ENCODE measurements at regions not wholly inside any gene's neighbourhood (a gene's known extent, or its start where the extent isn't known, plus 50 kb on each side); places are given as distances from the start of the nearest gene placed in this dataset.
"Not testable (repeated sequence)": the region's sequence is repeated elsewhere in the genome, so short reads cannot be mapped to it uniquely, and the experiment has no call there.

- peaks cover 0 to 13% (median 0%) of the 10 kb centered on the region in 3 donors for H3K9me3 ChIP-seq (ENCODE audit: control extremely low read depth in 1 of 3, control insufficient read depth in 2 of 3, insufficient read depth in 1 of 3, low read length in 2 of 3)
- intact Hi-C loops (cut with micrococcal nuclease); H3K27me3 Mint-ChIP-seq; H3K4me1 Mint-ChIP-seq; H3K27ac Mint-ChIP-seq; H3K4me3 Mint-ChIP-seq; H3K27ac ChIP-seq (ENCODE audit: low read length in 2 of 2); H3K4me2 ChIP-seq (replicated peaks; ENCODE audit: low read depth, low read length, poor library complexity, severe bottlenecking); H3K36me3 ChIP-seq (replicated peaks in 1 of 2; ENCODE audit: control extremely low read depth in 1 of 2, control insufficient read depth in 1 of 2, extremely low read depth in 1 of 2, insufficient read depth in 2 of 2, low read length in 1 of 2); CTCF ChIA-PET; H3K9me3 Mint-ChIP-seq (ENCODE audit: insufficient read depth); H3K4me1 ChIP-seq (ENCODE audit: control insufficient read depth in 2 of 2, insufficient read depth in 2 of 2, low read length in 2 of 2); DNase-seq; H3K4me3 ChIP-seq (ENCODE audit: control extremely low read depth in 1 of 5, extremely low read depth in 1 of 5, insufficient read depth in 1 of 5, low read depth in 2 of 5, low read length in 4 of 5); H3K9ac ChIP-seq (ENCODE audit: low read length); H4K20me1 ChIP-seq (ENCODE audit: control insufficient read depth, insufficient read depth, low read length, poor library complexity, severe bottlenecking); H2AFZ ChIP-seq (ENCODE audit: insufficient read depth, low read depth, low read length, poor library complexity, severe bottlenecking); ATAC-seq (ENCODE audit: low read depth); POLR2A ChIA-PET; H3K27me3 ChIP-seq (replicated peaks in 1 of 4; ENCODE audit: control extremely low read depth in 1 of 4, control insufficient read depth in 3 of 4, insufficient read depth in 4 of 4, low read length in 3 of 4); H3K79me2 ChIP-seq (ENCODE audit: control insufficient read depth, insufficient read depth, low read length): not testable (repeated sequence)
- WGBS (ENCODE audit: insufficient coverage) = 40% methylated on average over 1 of the region's 4 CpGs
Observed at GRCh38 chr21:9024006-9024767, 1497.2 kb upstream of the TPTE start.

GRCh38 chr21:9026729-9027416 is 1494.5 kb upstream of the TPTE start:
- H3K27ac ChIP-seq (ENCODE audit: low read length in 2 of 2); H4K20me1 ChIP-seq (ENCODE audit: control insufficient read depth, insufficient read depth, low read length, poor library complexity, severe bottlenecking); ATAC-seq (ENCODE audit: low read depth); H3K4me2 ChIP-seq (replicated peaks; ENCODE audit: low read depth, low read length, poor library complexity, severe bottlenecking); DNase-seq; H3K9ac ChIP-seq (ENCODE audit: low read length); H3K79me2 ChIP-seq (ENCODE audit: control insufficient read depth, insufficient read depth, low read length); POLR2A ChIA-PET; H3K9me3 Mint-ChIP-seq (ENCODE audit: insufficient read depth); H3K27me3 Mint-ChIP-seq; H3K27ac Mint-ChIP-seq; H3K27me3 ChIP-seq (replicated peaks in 1 of 4; ENCODE audit: control extremely low read depth in 1 of 4, control insufficient read depth in 3 of 4, insufficient read depth in 4 of 4, low read length in 3 of 4); H3K4me3 ChIP-seq (ENCODE audit: control extremely low read depth in 1 of 5, extremely low read depth in 1 of 5, insufficient read depth in 1 of 5, low read depth in 2 of 5, low read length in 4 of 5); CTCF ChIA-PET; H2AFZ ChIP-seq (ENCODE audit: insufficient read depth, low read depth, low read length, poor library complexity, severe bottlenecking); intact Hi-C loops (cut with micrococcal nuclease); H3K36me3 ChIP-seq (replicated peaks in 1 of 2; ENCODE audit: control extremely low read depth in 1 of 2, control insufficient read depth in 1 of 2, extremely low read depth in 1 of 2, insufficient read depth in 2 of 2, low read length in 1 of 2); H3K4me1 ChIP-seq (ENCODE audit: control insufficient read depth in 2 of 2, insufficient read depth in 2 of 2, low read length in 2 of 2); H3K4me3 Mint-ChIP-seq; H3K4me1 Mint-ChIP-seq: not testable (repeated sequence)
- H3K9me3 ChIP-seq (ENCODE audit: control extremely low read depth in 1 of 3, control insufficient read depth in 2 of 3, insufficient read depth in 1 of 3, low read length in 2 of 3) = peaks cover 0 to 13% (median 0%) of the 10 kb centered on the region in 3 donors
- WGBS (ENCODE audit: insufficient coverage) = 23% methylated on average over 2 of the region's 2 CpGs

GRCh38 chr21:9027417-9027800 is 1494.0 kb upstream of the TPTE start:
- POLR2A ChIA-PET; H3K4me3 Mint-ChIP-seq; H4K20me1 ChIP-seq (ENCODE audit: control insufficient read depth, insufficient read depth, low read length, poor library complexity, severe bottlenecking); H3K36me3 ChIP-seq (replicated peaks in 1 of 2; ENCODE audit: control extremely low read depth in 1 of 2, control insufficient read depth in 1 of 2, extremely low read depth in 1 of 2, insufficient read depth in 2 of 2, low read length in 1 of 2); H3K4me1 Mint-ChIP-seq; H3K27ac Mint-ChIP-seq; H3K79me2 ChIP-seq (ENCODE audit: control insufficient read depth, insufficient read depth, low read length); H3K4me1 ChIP-seq (ENCODE audit: control insufficient read depth in 2 of 2, insufficient read depth in 2 of 2, low read length in 2 of 2); H2AFZ ChIP-seq (ENCODE audit: insufficient read depth, low read depth, low read length, poor library complexity, severe bottlenecking); H3K4me3 ChIP-seq (ENCODE audit: control extremely low read depth in 1 of 5, extremely low read depth in 1 of 5, insufficient read depth in 1 of 5, low read depth in 2 of 5, low read length in 4 of 5); H3K27me3 Mint-ChIP-seq; H3K9me3 Mint-ChIP-seq (ENCODE audit: insufficient read depth); H3K27me3 ChIP-seq (replicated peaks in 1 of 4; ENCODE audit: control extremely low read depth in 1 of 4, control insufficient read depth in 3 of 4, insufficient read depth in 4 of 4, low read length in 3 of 4); H3K27ac ChIP-seq (ENCODE audit: low read length in 2 of 2); CTCF ChIA-PET; intact Hi-C loops (cut with micrococcal nuclease); H3K9ac ChIP-seq (ENCODE audit: low read length); ATAC-seq (ENCODE audit: low read depth); DNase-seq; H3K4me2 ChIP-seq (replicated peaks; ENCODE audit: low read depth, low read length, poor library complexity, severe bottlenecking): not testable (repeated sequence)
- 100% methylated on average over 1 of the region's 2 CpGs for WGBS (ENCODE audit: insufficient coverage)
- peaks cover 0 to 13% (median 0%) of the 10 kb centered on the region in 3 donors for H3K9me3 ChIP-seq (ENCODE audit: control extremely low read depth in 1 of 3, control insufficient read depth in 2 of 3, insufficient read depth in 1 of 3, low read length in 2 of 3)
